Loucy (cell line): ENCODE measurements at regions not wholly inside any gene's neighbourhood (a gene's known extent, or its start where the extent isn't known, plus 50 kb on each side); places are given as distances from the start of the nearest gene placed in this dataset.
"Not testable (repeated sequence)": the region's sequence is repeated elsewhere in the genome, so short reads cannot be mapped to it uniquely, and the experiment has no call there.

Experiments
- H2AFZ ChIP-seq: fragments of 200-600 bp; sonication (generic); 2 replicates; pipeline ENCODE4 v1.6.0; 2016; ENCODE audit warnings: antibody characterized with exemption, mild to moderate bottlenecking, low read length, moderate library complexity
- H3F3A ChIP-seq: fragments of 200-600 bp; 2 replicates; pipeline ENCODE4 v1.6.0; 2016; ENCODE audit warnings: antibody characterized with exemption, low read depth, mild to moderate bottlenecking
- H3K27me3 ChIP-seq: fragments of 200-600 bp; sonication (generic); 2 replicates; pipeline ENCODE4 v1.6.1; 2014; ENCODE audit warnings: low read length, mild to moderate bottlenecking; ENCODE audit not compliant: insufficient read depth, poor library complexity, severe bottlenecking
- H3K36me3 ChIP-seq: fragments of 200-600 bp; sonication (generic); 2 replicates; pipeline ENCODE4 v1.6.1; 2016; ENCODE audit warnings: low read length; ENCODE audit not compliant: insufficient read depth
- H3K4me1 ChIP-seq: fragments of 200-600 bp; sonication (generic); 2 replicates; pipeline ENCODE4 v1.5.1; 2014; ENCODE audit warnings: low read length, mild to moderate bottlenecking; ENCODE audit not compliant: insufficient read depth, poor library complexity, severe bottlenecking
- H3K4me2 ChIP-seq: fragments of 200-600 bp; sonication (generic); 2 replicates; pipeline ENCODE4 v1.6.0; 2014; ENCODE audit warnings: antibody characterized with exemption, low read length, low read depth, mild to moderate bottlenecking; ENCODE audit not compliant: poor library complexity, severe bottlenecking
- H3K4me3 ChIP-seq: fragments of 200-600 bp; sonication (generic); 2 replicates; pipeline ENCODE4 v1.5.1; 2014; ENCODE audit warnings: low read length, mild to moderate bottlenecking, mixed read lengths; ENCODE audit not compliant: poor library complexity, severe bottlenecking
- H3K79me2 ChIP-seq: fragments of 200-600 bp; sonication (generic); 2 replicates; pipeline ENCODE4 v1.6.1; 2014; ENCODE audit warnings: low read length; ENCODE audit not compliant: insufficient read depth
- H3K9ac ChIP-seq: fragments of 200-600 bp; sonication (generic); 2 replicates; pipeline ENCODE4 v1.6.0; 2014; ENCODE audit warnings: mild to moderate bottlenecking, low read depth, low read length, moderate library complexity; ENCODE audit not compliant: poor library complexity, severe bottlenecking
- H3K9me2 ChIP-seq: fragments of 200-600 bp; sonication (generic); replicated peaks from 2 replicates; pipeline ENCODE4 v1.6.1; 2016; ENCODE audit warnings: low read depth, low read length, mixed read lengths
- H3K9me3 ChIP-seq: fragments of 200-600 bp; sonication (generic); 2 replicates; pipeline ENCODE4 v1.6.1; 2014; ENCODE audit warnings: mild to moderate bottlenecking, antibody characterized with exemption, low read length, low read depth; ENCODE audit not compliant: insufficient read depth
- H4K20me1 ChIP-seq: fragments of 200-600 bp; sonication (generic); 2 replicates; pipeline ENCODE4 v1.6.0; 2014; ENCODE audit warnings: antibody characterized with exemption, low read length, mild to moderate bottlenecking; ENCODE audit not compliant: insufficient read depth, poor library complexity, severe bottlenecking
- CTCF ChIP-seq: fragments of 200-600 bp; sonication (generic); conservative IDR thresholded peaks from 2 replicates; pipeline ENCODE4 v1.5.1; 2014; ENCODE audit warnings: mild to moderate bottlenecking, antibody characterized with exemption, low read length
- EZH2phosphoT487 ChIP-seq: fragments of 200-600 bp; IDR thresholded peaks from 2 replicates; pipeline ENCODE4 v1.6.1; 2018; ENCODE audit warnings: antibody characterized with exemption, mild to moderate bottlenecking, moderate library complexity, borderline replicate concordance

GRCh38 chr10:52950578-52950977 is 178.0 kb upstream of the MBL2 start:
- TF ChIP-seq EZH2phosphoT487 (no peak), CTCF (no peak)
- H3K4me3 ChIP-seq: no peak overlapping the region
- H3K9me2 ChIP-seq: no peaks in the 10 kb centered on the region
- H3K9me3 ChIP-seq: no peaks in the 10 kb centered on the region; the same call in 1 of the 2 replicates
- H3K79me2 ChIP-seq: no peaks in the 10 kb centered on the region
- H3K36me3 ChIP-seq: no peaks in the 10 kb centered on the region
- no peak overlapping the region for H3K4me2 ChIP-seq
- no peaks in the 10 kb centered on the region for H3K4me1 ChIP-seq
- no peaks in the 10 kb centered on the region for H4K20me1 ChIP-seq
- H3K27me3 ChIP-seq: no peaks in the 10 kb centered on the region
- no peaks in the 10 kb centered on the region for H3F3A ChIP-seq
- no peak overlapping the region for H3K9ac ChIP-seq
- H2AFZ ChIP-seq: no peak overlapping the region

GRCh38 chr10:52949899-52950298 is 177.3 kb upstream of the MBL2 start:
- no peaks in the 10 kb centered on the region for H3K79me2 ChIP-seq
- no peaks in the 10 kb centered on the region for H3K4me1 ChIP-seq
- H3K27me3 ChIP-seq: no peaks in the 10 kb centered on the region
- H2AFZ ChIP-seq: no peak overlapping the region
- H3K9ac ChIP-seq: no peak overlapping the region
- H4K20me1 ChIP-seq: no peaks in the 10 kb centered on the region
- no peak overlapping the region for H3K4me3 ChIP-seq
- H3K4me2 ChIP-seq: no peak overlapping the region
- no peaks in the 10 kb centered on the region for H3K9me2 ChIP-seq
- H3K9me3 ChIP-seq: no peaks in the 10 kb centered on the region; the same call in 1 of the 2 replicates
- TF ChIP-seq CTCF: no peak
- TF ChIP-seq EZH2phosphoT487: no peak
- H3F3A ChIP-seq: no peaks in the 10 kb centered on the region
- no peaks in the 10 kb centered on the region for H3K36me3 ChIP-seq

GRCh38 chr10:52946486-52946885 is 173.9 kb upstream of the MBL2 start:
- Histone ChIP-seq H3K4me1 (no peaks in the 10 kb centered on the region), H3K36me3 (no peaks in the 10 kb centered on the region), H3K79me2 (no peaks in the 10 kb centered on the region), H2AFZ (no peak overlapping the region), H3K9ac (no peak overlapping the region), H3K27me3 (no peaks in the 10 kb centered on the region), H3K4me2 (no peak overlapping the region), H3F3A (no peaks in the 10 kb centered on the region), H4K20me1 (no peaks in the 10 kb centered on the region), H3K4me3 (no peak overlapping the region), H3K9me2 (no peaks in the 10 kb centered on the region), H3K9me3 (no peaks in the 10 kb centered on the region; the same call in 1 of the 2 replicates)
- no peak for TF ChIP-seq CTCF
- no peak for TF ChIP-seq EZH2phosphoT487

GRCh38 chr10:52945521-52945920 is 172.9 kb upstream of the MBL2 start:
- H3K4me2 ChIP-seq, H4K20me1 ChIP-seq, H3K9me2 ChIP-seq, H3K36me3 ChIP-seq, H3K9me3 ChIP-seq, H3K27me3 ChIP-seq, H3K79me2 ChIP-seq, H3F3A ChIP-seq, H3K9ac ChIP-seq, H2AFZ ChIP-seq, H3K4me3 ChIP-seq, H3K4me1 ChIP-seq: not testable (repeated sequence)
